K562 (cell line): ENCODE measurements at regions not wholly inside any gene's neighbourhood (a gene's known extent, or its start where the extent isn't known, plus 50 kb on each side); places are given as distances from the start of the nearest gene placed in this dataset.

Experiments
- POLR2AphosphoS5 ChIP-seq: IDR thresholded peaks from 2 replicates; pipeline ENCODE4 v1.6.1; 2011; ENCODE audit warnings: mild to moderate bottlenecking, low read depth, low read length, moderate library complexity; ENCODE audit not compliant: control insufficient read depth, insufficient read depth
- PRPF4 ChIP-seq: fragments of 200-400 bp; formaldehyde crosslinking; IDR thresholded peaks from one replicate; pipeline ENCODE4 v1.6.1; 2017; ENCODE audit warnings: low read length, low read depth, mild to moderate bottlenecking; ENCODE audit not compliant: insufficient read depth, poor library complexity, severe bottlenecking

- TF ChIP-seq POLR2AphosphoS5 (no peak), PRPF4 (no peak)
Observed at GRCh38 chr19:31900991-31901390, 444.4 kb upstream of the ZNF507 start.
